Adrenal gland (tissue), 9 donors: ENCODE measurements at regions not wholly inside any gene's neighbourhood (a gene's known extent, or its start where the extent isn't known, plus 50 kb on each side); places are given as distances from the start of the nearest gene placed in this dataset.

Experiments
- DNase-seq, 7 donors: peaks; one replicate each; pipeline ENCODE4 v3.0.0-alpha.2; 2019 to 2020
- H3K27ac ChIP-seq, 5 donors: fragments of 200-600 bp; sonication (generic) in 4 of 5; 1 replicate in 3 of 5; 2 replicates in 2 of 5; pipeline versions ENCODE4 v1.5.1 to v1.8.0; 2016 to 2020; ENCODE audit warnings: mild to moderate bottlenecking in 1 of 5
- H3K27me3 ChIP-seq: fragments of 200-600 bp; 2 replicates; pipeline ENCODE4 v1.8.0; 2021
- H3K36me3 ChIP-seq, 2 donors: fragments of 200-600 bp; replicated peaks in 1 of 2; 1 replicate in 1 of 2; 2 replicates in 1 of 2; pipeline versions ENCODE4 v1.5.1 to v1.8.0; 2018 to 2022
- H3K4me1 ChIP-seq, 2 donors: fragments of 200-600 bp; replicated peaks in 1 of 2; 1 replicate in 1 of 2; 2 replicates in 1 of 2; pipeline versions ENCODE4 v1.5.1 to v1.8.0; 2018 to 2021
- H3K4me3 ChIP-seq, 4 donors: fragments of 200-600 bp; sonication (generic) in 3 of 4; one replicate each; pipeline ENCODE4 v1.5.1; 2016 to 2018
- H3K9me3 ChIP-seq, 3 donors: fragments of 200-600 bp; sonication (generic) in 1 of 3; replicated peaks in 1 of 3; 1 replicate in 2 of 3; 2 replicates in 1 of 3; pipeline versions ENCODE4 v1.5.1 to v1.8.0; 2016 to 2021
- CTCF ChIP-seq, 6 experiments: fragments of 450-650 bp in 4 of 6; fragments of 200-600 bp in 2 of 6; sonication (generic) in 1 of 6; IDR thresholded peaks; 1 replicate in 5 of 6; 2 replicates in 1 of 6; pipeline versions ENCODE4 v1.5.1 to v1.8.0; 2016 to 2021; ENCODE audit warnings: antibody characterized with exemption in 6 of 6, mild to moderate bottlenecking in 2 of 6, moderate library complexity in 1 of 6
- POLR2A ChIP-seq, 2 donors: fragments of 450-650 bp; IDR thresholded peaks; one replicate each; pipeline ENCODE4 v1.6.1; 2017; ENCODE audit warnings: antibody characterized with exemption in 2 of 2, mild to moderate bottlenecking in 2 of 2, moderate library complexity in 1 of 2
- WGBS, 4 donors: extraction: QIAGEN DNeasy Blood & Tissue Kit in 2 of 4; methylation state at CpG; one replicate each; pipeline versions ENCODE4 v1.1.5 to v1.1.7; 2013 to 2017; 5-methylcytosine and 5-hydroxymethylcytosine counted together
- intact Hi-C, 2 donors: fragments of 100-400 bp; cut with DNase I; formaldehyde crosslinking; loops; one replicate each; pipeline versions ENCODE4 v1.14.1 to v1.15.0; 2022 to 2023
- donor health status: healthy with polysubstance abuse.
- donor health status: Bipolar disorder and iron deficiency.
- donor health status: DM: yes; HTN: yes; CAD: no.
- donor health status: DM: no; HTN: no; CAD: no.
- donor health status: DM: no; HTN: no; CAD: no.

- intact Hi-C loops, result no loop called here
Observed at GRCh38 chr10:83605783-83606630, 533.3 kb upstream of the GHITM start.

GRCh38 chr10:83607959-83608745 is 531.2 kb upstream of the GHITM start:
- no peak for TF ChIP-seq CTCF (IDR thresholded peaks at IDR 0.05)
- no peak for TF ChIP-seq POLR2A (IDR thresholded peaks at IDR 0.05)
- Histone ChIP-seq H3K27ac (no peak overlapping the region), H3K4me1 (no peaks in the 10 kb centered on the region), H3K27me3 (no peaks in the 10 kb centered on the region), H3K36me3 (no peaks in the 10 kb centered on the region), H3K9me3 (no peaks in the 10 kb centered on the region), H3K4me3 (no peak overlapping the region)
- no peak for DNase-seq
- intact Hi-C loops, result no loop called here
- 75 to 85% (median 77%) methylated on average over 7 of the region's 7 CpGs for WGBS, 4 donors

More at GRCh38 chr10:83605783-83606630, 533.3 kb upstream of the GHITM start:
- WGBS, 4 donors, result 74 to 87% (median 77%) methylated on average over 2 of the region's 2 CpGs
- Histone ChIP-seq H3K9me3 (no peaks in the 10 kb centered on the region), H3K4me1 (no peaks in the 10 kb centered on the region), H3K27me3 (no peaks in the 10 kb centered on the region), H3K4me3 (no peak overlapping the region), H3K36me3 (no peaks in the 10 kb centered on the region), H3K27ac (no peak overlapping the region)
- no peak for DNase-seq
- no peak for TF ChIP-seq POLR2A (IDR thresholded peaks at IDR 0.05)
- no peak for TF ChIP-seq CTCF (IDR thresholded peaks at IDR 0.05)

- Histone ChIP-seq H3K9me3 (no peaks in the 10 kb centered on the region), H3K4me3 (no peak overlapping the region), H3K27me3 (no peaks in the 10 kb centered on the region), H3K36me3 (no peaks in the 10 kb centered on the region), H3K27ac (no peak overlapping the region), H3K4me1 (no peaks in the 10 kb centered on the region)
- DNase-seq, result no peak
- WGBS, 4 donors, result 59 to 78% (median 69%) methylated on average over 4 of the region's 4 CpGs
- intact Hi-C loops, result no loop called here
- TF ChIP-seq POLR2A (IDR thresholded peaks at IDR 0.05) (no peak), CTCF (IDR thresholded peaks at IDR 0.05) (no peak)
Observed at GRCh38 chr10:83612050-83612449, 527.3 kb upstream of the GHITM start.

GRCh38 chr10:83612746-83613145 is 526.6 kb upstream of the GHITM start:
- Histone ChIP-seq H3K9me3 (no peaks in the 10 kb centered on the region), H3K27me3 (no peaks in the 10 kb centered on the region), H3K4me1 (no peaks in the 10 kb centered on the region), H3K36me3 (no peaks in the 10 kb centered on the region), H3K4me3 (no peak overlapping the region), H3K27ac (no peak overlapping the region)
- no peak for DNase-seq
- 57 to 66% (median 63%) methylated on average over 2 of the region's 2 CpGs for WGBS, 4 donors
- TF ChIP-seq POLR2A (IDR thresholded peaks at IDR 0.05), result no peak
- TF ChIP-seq CTCF (IDR thresholded peaks at IDR 0.05), result no peak
- intact Hi-C loops, result no loop called here
